ENCODE measurements at regions not wholly inside any gene's neighbourhood (a gene's known extent, or its start where the extent isn't known, plus 50 kb on each side); places are given as distances from the start of the nearest gene placed in this dataset.

GRCh38 chr2:187615902-187616301 is 61.7 kb upstream of the TFPI start:
- BruUV-seq (replicated peaks) = no TSS peak
- Mint-ChIP-seq H3K27ac (ENCODE audit: unreplicated experiment) (no peak overlapping the region), H3K4me3 (ENCODE audit: unreplicated experiment) (no peak overlapping the region), H3K9me3 (ENCODE audit: unreplicated experiment) (no peaks in the 10 kb centered on the region), H3K27me3 (ENCODE audit: insufficient read depth, unreplicated experiment) (peaks cover 5% of the 10 kb centered on the region), H3K36me3 (ENCODE audit: insufficient read depth, unreplicated experiment) (no peaks in the 10 kb centered on the region), H3K4me1 (ENCODE audit: low read depth, unreplicated experiment) (no peaks in the 10 kb centered on the region)
- Histone ChIP-seq H3K27me3 (replicated peaks; ENCODE audit: control insufficient read depth, insufficient read depth, low read length) (no peaks in the 10 kb centered on the region), H3K9me3 (no peaks in the 10 kb centered on the region), H3K4me1 (no peaks in the 10 kb centered on the region), H3K4me3 (ENCODE audit: low read depth, low read length) (no peak overlapping the region), H3K36me3 (ENCODE audit: control insufficient read depth, insufficient read depth, low read length) (no peaks in the 10 kb centered on the region)
- no peak for DNase-seq
- POLR2A ChIA-PET = no interaction called here
- TF ChIP-seq CTCF (IDR thresholded peaks at IDR 0.05; ENCODE audit: insufficient read depth in 1 of 2, low read depth in 1 of 2, low read length in 1 of 2, severe bottlenecking in 1 of 2, unreplicated experiment in 1 of 2) = no peak
- intact Hi-C loops (cut with micrococcal nuclease; ENCODE audit: unreplicated experiment) = no loop called here
- CTCF ChIA-PET = no interaction called here

GRCh38 chr2:187617120-187617519 is 62.9 kb upstream of the TFPI start:
- intact Hi-C loops (cut with micrococcal nuclease; ENCODE audit: unreplicated experiment) = no loop called here
- H3K4me3 Mint-ChIP-seq (ENCODE audit: unreplicated experiment) = no peak overlapping the region
- no TSS peak for BruUV-seq (replicated peaks)
- Histone ChIP-seq H3K27me3 (replicated peaks; ENCODE audit: control insufficient read depth, insufficient read depth, low read length) (no peaks in the 10 kb centered on the region), H3K4me3 (ENCODE audit: low read depth, low read length) (no peak overlapping the region), H3K9me3 (no peaks in the 10 kb centered on the region), H3K36me3 (ENCODE audit: control insufficient read depth, insufficient read depth, low read length) (no peaks in the 10 kb centered on the region), H3K4me1 (no peaks in the 10 kb centered on the region)
- H3K27ac Mint-ChIP-seq (ENCODE audit: unreplicated experiment) = no peak overlapping the region
- H3K36me3 Mint-ChIP-seq (ENCODE audit: insufficient read depth, unreplicated experiment) = no peaks in the 10 kb centered on the region
- POLR2A ChIA-PET = no interaction called here
- H3K4me1 Mint-ChIP-seq (ENCODE audit: low read depth, unreplicated experiment) = no peaks in the 10 kb centered on the region
- H3K9me3 Mint-ChIP-seq (ENCODE audit: unreplicated experiment) = no peaks in the 10 kb centered on the region
- DNase-seq = no peak
- CTCF ChIA-PET = no interaction called here
- peaks cover 5% of the 10 kb centered on the region for H3K27me3 Mint-ChIP-seq (ENCODE audit: insufficient read depth, unreplicated experiment)
- no peak for TF ChIP-seq CTCF (IDR thresholded peaks at IDR 0.05; ENCODE audit: insufficient read depth in 1 of 2, low read depth in 1 of 2, low read length in 1 of 2, severe bottlenecking in 1 of 2, unreplicated experiment in 1 of 2)

GRCh38 chr2:187617905-187618304 is 63.7 kb upstream of the TFPI start:
- Mint-ChIP-seq H3K36me3 (ENCODE audit: insufficient read depth, unreplicated experiment) (no peaks in the 10 kb centered on the region), H3K4me1 (ENCODE audit: low read depth, unreplicated experiment) (no peaks in the 10 kb centered on the region), H3K27me3 (ENCODE audit: insufficient read depth, unreplicated experiment) (peaks cover 4% of the 10 kb centered on the region), H3K9me3 (ENCODE audit: unreplicated experiment) (no peaks in the 10 kb centered on the region), H3K27ac (ENCODE audit: unreplicated experiment) (no peak overlapping the region), H3K4me3 (ENCODE audit: unreplicated experiment) (no peak overlapping the region)
- DNase-seq = no peak
- BruUV-seq (replicated peaks) = no TSS peak
- ChIA-PET CTCF (no interaction called here), POLR2A (no interaction called here)
- no peaks in the 10 kb centered on the region for H3K9me3 ChIP-seq
- no peak overlapping the region for H3K4me3 ChIP-seq (ENCODE audit: low read depth, low read length)
- intact Hi-C loops (cut with micrococcal nuclease; ENCODE audit: unreplicated experiment) = no loop called here
- TF ChIP-seq CTCF (IDR thresholded peaks at IDR 0.05; ENCODE audit: insufficient read depth in 1 of 2, low read depth in 1 of 2, low read length in 1 of 2, severe bottlenecking in 1 of 2, unreplicated experiment in 1 of 2) = no peak
- no peaks in the 10 kb centered on the region for H3K36me3 ChIP-seq (ENCODE audit: control insufficient read depth, insufficient read depth, low read length)
- H3K27me3 ChIP-seq (replicated peaks; ENCODE audit: control insufficient read depth, insufficient read depth, low read length) = no peaks in the 10 kb centered on the region
- H3K4me1 ChIP-seq = no peaks in the 10 kb centered on the region
